ENCODE measurements at regions not wholly inside any gene's neighbourhood (a gene's known extent, or its start where the extent isn't known, plus 50 kb on each side); places are given as distances from the start of the nearest gene placed in this dataset.
"Not testable (repeated sequence)": the region's sequence is repeated elsewhere in the genome, so short reads cannot be mapped to it uniquely, and the experiment has no call there.

DNA sequence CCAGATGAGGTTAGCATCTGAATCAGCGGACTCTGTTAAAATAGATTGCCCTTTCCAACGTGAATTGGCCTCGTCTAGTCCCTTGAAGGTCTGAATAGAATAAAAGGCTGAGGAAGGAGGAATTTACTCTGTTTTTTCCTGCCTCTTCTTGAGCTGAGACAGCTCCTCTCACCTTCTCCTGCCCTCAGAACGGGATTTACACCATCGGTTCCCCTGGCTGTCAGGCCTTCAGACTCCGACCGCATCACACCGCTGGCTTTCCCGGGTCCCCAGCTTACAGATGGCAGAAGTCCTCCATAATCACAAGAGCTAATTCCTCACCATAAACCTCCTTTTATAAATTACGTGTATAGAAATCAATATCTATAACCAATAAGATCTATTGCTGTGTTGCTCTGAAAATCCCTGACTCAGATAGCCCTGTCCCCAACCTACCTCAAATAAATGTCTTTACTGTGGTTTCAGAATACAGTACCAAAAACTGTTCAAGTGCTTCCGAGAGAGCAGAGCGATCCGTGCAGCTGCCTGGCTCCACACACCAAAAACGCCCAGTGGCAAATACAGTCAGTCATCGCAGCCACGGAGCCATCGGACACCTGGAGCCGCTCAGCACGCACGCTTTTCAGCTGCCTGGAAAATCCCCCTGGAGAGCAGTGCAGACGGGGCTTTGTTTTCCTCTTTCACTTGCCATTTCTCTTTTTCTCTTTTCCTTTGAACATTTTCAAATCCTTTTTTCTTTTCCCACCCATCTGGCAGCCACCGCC is 196.9 kb downstream of the NRP2 start:
- Histone ChIP-seq H3K9me3 (no peaks in the 10 kb centered on the region), H3K4me3 (no peak overlapping the region), H3K27me3 (no peaks in the 10 kb centered on the region), H3K36me3 (no peaks in the 10 kb centered on the region)
- no peak for DNase-seq

DNA sequence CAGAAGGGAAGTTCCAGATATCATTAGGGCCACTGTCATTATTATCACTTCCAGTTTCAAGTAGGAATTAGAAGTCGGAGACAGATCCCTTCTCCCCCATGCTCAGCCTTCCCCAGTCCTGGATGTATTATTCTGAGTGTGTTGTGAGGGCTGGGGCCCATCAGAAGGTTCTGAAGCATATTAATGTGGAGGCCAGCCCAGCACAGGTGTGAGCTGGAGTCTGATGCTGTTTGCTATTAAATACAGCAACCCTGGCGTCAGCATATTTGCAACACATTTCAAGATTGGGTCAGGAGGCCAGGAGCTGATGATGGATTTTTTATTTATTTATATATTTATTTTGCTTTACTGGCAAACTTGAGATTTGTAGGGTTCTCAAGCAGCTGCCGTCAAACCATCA is 195.2 kb downstream of the NRP2 start:
- H3K9me3 ChIP-seq = no peaks in the 10 kb centered on the region
- H3K36me3 ChIP-seq = no peaks in the 10 kb centered on the region
- H3K4me3 ChIP-seq = no peak overlapping the region
- no peaks in the 10 kb centered on the region for H3K27me3 ChIP-seq
- no peak for DNase-seq

DNA sequence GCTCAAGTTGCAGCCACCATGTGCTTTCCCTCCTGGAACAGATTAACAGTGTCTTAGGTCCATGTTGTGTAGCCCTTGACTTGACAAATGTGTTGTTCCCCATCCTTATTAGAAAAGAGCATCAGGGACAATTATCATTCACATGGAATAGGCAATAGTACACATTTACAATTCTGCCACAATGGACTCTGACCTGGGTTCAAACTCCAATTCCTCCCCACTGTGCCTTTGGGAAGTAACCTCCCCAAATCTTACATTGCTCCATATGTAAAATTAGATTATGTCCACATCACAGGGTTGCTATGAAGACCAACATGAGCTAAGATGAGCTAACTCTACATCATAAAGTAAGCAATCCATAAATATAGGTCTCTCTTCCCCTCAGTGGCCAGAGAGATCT is 193.8 kb downstream of the NRP2 start:
- no peak overlapping the region for H3K4me3 ChIP-seq
- no peaks in the 10 kb centered on the region for H3K27me3 ChIP-seq
- no peak for DNase-seq
- H3K9me3 ChIP-seq = no peaks in the 10 kb centered on the region
- H3K36me3 ChIP-seq = no peaks in the 10 kb centered on the region

DNA sequence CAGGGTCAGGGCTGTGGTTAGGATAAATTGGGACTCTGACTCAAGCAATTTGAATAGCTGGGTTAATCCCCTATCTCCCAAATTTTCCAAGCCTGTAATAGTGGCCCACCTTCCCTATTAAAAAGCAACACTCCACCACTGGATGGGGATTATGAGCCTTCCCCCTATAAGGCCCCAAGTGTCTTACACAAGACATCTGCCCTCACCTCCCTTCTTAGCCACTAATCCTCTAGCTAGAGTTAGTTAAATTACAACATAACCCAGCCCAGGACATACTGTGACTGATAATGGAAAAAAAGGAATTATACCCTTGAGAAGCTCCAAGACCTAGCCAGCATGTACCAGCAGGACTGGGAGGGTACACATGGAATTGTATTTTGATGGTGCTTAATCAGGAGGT is 190.4 kb downstream of the NRP2 start:
- DNase-seq = no peak
- no peaks in the 10 kb centered on the region for H3K36me3 ChIP-seq
- no peaks in the 10 kb centered on the region for H3K9me3 ChIP-seq
- H3K4me3 ChIP-seq = no peak overlapping the region
- no peaks in the 10 kb centered on the region for H3K27me3 ChIP-seq

DNA sequence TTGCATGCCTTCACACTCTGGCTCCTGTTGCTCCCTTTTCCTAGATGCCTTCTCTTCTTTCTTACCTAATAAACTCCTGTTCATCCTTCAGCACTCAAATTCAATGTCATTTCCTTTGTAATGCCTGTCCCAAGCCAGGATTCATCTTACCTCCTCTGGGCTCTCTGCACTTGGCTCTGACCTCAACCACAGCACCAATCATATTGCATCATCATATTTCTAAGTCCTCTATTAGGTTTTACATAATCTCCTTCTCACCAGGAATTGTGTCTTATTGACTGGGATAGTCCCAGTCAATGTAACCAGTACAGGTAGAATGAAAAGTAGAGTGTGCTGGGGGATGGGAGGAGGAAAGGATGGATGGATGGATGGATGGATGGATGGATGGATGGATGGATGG is 187.1 kb downstream of the NRP2 start:
- Histone ChIP-seq H3K4me3 (no peak overlapping the region), H3K27me3 (no peaks in the 10 kb centered on the region), H3K36me3 (no peaks in the 10 kb centered on the region), H3K9me3 (no peaks in the 10 kb centered on the region)
- DNase-seq = no peak

DNA sequence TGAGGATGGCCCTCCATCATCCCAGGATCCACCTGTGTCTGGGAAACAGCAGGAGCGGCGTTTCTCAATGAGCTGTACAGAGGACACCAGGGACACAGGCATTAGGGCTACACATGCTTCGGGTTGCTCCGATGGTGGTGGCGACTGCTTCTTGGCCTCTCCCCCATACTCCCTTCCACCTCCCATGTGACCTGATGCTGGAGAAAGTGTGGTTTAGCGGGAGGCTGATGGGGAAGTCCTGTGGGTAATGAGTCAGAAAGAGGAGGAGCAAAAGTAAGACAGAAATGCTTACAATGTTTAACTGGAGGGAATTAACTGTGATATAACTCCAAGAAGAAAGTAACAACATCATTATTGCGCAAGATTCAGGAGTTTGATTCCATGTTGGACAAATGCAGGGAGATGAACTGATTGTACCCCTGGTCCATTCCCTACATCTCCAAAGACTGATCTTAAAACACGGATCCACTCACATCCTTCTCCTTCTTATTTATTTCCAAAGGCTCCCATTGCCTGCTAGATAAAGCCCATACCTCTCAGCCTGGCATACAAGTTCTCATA is 186.6 kb downstream of the NRP2 start:
- no peaks in the 10 kb centered on the region for H3K27me3 ChIP-seq
- no peaks in the 10 kb centered on the region for H3K36me3 ChIP-seq
- no peaks in the 10 kb centered on the region for H3K9me3 ChIP-seq
- H3K4me3 ChIP-seq = no peak overlapping the region
- DNase-seq = no peak

DNA sequence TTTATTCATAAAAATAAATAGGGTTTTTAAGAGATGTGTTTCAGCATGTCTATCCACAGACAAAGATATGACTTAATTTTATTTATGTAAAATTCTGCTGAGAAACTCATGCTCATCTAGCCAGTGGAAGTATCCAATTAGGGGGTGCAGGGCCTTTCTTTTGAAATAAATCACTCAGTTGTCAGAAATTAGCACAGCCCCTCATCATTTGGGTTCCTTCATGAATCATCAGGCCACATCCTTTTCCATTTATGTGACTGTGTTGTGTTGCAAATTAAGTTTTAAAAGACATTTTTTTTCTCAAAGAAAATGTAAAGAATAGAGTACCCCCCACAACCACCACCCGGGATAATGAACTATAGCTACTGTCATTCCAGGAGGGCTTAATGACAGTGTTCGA is 185.8 kb downstream of the NRP2 start:
- H3K27me3 ChIP-seq = no peaks in the 10 kb centered on the region
- H3K4me3 ChIP-seq = no peak overlapping the region
- no peak for DNase-seq
- no peaks in the 10 kb centered on the region for H3K9me3 ChIP-seq
- H3K36me3 ChIP-seq = no peaks in the 10 kb centered on the region

DNA sequence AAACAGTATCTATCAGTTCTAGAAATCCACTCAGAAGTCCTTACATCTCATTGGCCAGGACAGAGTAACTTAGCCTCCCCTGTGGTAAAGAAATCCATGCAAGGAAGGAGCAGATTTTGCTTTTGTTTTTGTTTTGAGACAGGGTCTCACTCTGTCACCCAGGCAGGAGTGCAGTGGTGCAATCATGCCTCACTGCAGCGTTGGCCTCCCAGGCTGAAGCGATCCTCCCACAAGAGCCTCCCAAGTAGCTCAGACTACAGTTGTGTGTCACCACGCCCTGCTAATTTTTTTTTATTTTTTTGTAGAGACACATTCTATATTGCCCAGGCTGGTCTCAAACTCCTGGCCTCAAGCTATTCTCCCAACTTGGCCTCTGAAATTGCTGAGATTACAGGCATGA is 185.1 kb downstream of the NRP2 start:
- H3K27me3 ChIP-seq = no peaks in the 10 kb centered on the region
- no peaks in the 10 kb centered on the region for H3K36me3 ChIP-seq
- DNase-seq = no peak
- H3K4me3 ChIP-seq = no peak overlapping the region
- H3K9me3 ChIP-seq = no peaks in the 10 kb centered on the region

DNA sequence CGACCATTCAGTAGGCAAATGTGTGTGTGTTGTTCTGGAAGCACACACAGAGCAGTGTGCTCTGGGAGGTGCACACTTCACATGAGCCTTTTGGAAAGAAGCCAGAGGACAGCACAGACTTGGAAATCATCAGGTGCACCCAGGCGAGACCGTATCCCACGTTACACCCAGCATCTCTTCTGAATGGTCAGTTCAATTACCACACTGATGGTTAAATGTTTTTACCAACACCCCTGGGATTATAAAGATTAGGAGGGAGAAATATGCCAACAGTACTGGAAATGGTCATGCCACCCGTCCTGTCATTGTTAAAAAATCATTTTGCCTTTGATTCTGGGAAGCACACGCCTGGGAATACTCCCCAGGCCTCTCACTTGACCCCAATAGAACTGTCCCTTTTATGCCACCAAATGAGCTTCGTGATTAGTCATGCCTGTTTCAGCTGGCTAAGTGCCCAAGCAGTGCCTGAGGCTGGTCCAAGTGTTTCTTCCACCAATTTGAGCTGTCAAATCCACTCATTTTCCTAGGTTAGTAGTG is 183.7 kb downstream of the NRP2 start:
- no peaks in the 10 kb centered on the region for H3K27me3 ChIP-seq
- DNase-seq = peak; percentile 21

DNA sequence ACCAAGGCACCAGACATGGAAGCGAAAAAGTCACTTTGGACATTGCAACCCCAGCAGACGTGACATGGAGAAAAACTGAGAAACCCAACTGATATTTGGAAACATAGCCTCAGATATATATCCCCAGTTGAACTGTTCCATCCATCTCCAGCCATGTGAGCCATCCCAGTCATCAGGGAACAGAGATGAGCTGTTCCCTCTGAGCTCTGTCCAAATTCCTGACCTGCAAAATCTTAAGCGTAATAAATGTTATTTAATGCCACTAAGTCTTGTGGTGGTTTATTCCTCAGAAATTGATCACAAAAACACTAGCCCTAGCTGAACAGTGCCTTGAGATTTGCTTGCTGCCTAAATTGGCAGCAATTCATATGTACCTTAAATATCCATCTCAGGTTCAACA is 182.8 kb downstream of the NRP2 start:
- H3K27me3 ChIP-seq = no peaks in the 10 kb centered on the region
- H3K9me3 ChIP-seq = no peaks in the 10 kb centered on the region
- DNase-seq = no peak
- no peaks in the 10 kb centered on the region for H3K36me3 ChIP-seq
- H3K4me3 ChIP-seq = no peak overlapping the region

More for the DNA sequence above, 183.7 kb downstream of the NRP2 start:
- H3K9me3 ChIP-seq = no peaks in the 10 kb centered on the region
- H3K36me3 ChIP-seq = no peaks in the 10 kb centered on the region
- no peak overlapping the region for H3K4me3 ChIP-seq

DNA sequence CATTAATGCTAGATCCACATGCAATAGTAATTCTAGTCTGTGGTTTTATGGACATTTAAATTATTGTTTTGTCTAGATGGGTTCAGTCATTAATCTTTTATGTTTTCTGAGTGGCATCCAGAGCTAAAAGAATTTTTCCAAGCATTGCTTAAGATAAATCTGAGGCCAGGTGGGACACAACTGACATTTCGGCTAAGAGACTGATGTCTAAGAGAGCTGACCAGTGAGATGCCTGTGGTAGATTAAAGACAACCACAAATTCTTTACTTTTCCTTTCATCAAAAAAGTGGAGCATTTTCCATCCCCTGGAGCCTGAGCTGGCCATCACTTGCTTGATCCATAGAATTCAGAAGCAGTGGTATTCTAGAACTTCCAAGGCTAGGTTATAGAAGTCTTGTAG is 182.2 kb downstream of the NRP2 start:
- DNase-seq = no peak
- no peak overlapping the region for H3K4me3 ChIP-seq
- no peaks in the 10 kb centered on the region for H3K27me3 ChIP-seq
- no peaks in the 10 kb centered on the region for H3K36me3 ChIP-seq
- H3K9me3 ChIP-seq = no peaks in the 10 kb centered on the region

DNA sequence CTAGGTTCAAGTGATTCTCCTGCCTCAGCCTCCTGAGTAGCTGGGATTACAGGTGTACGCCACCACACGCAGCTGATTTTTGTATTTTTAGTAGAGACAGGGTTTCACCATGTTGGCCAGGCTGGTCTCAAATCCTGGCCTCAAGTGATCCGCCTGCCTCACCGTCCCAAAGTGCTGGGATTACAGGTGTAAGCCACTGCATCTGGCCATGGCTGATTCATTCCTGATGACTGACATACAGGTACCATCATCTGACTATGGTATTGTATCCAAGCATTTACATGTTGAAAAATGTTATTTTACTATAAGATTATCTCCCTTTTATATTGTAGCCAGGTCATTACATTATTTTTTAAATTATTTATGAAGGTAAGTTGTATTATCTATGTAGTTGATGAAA is 180.5 kb downstream of the NRP2 start:
- H3K27me3 ChIP-seq, H3K4me3 ChIP-seq, H3K9me3 ChIP-seq, H3K36me3 ChIP-seq, DNase-seq: not testable (repeated sequence)

DNA sequence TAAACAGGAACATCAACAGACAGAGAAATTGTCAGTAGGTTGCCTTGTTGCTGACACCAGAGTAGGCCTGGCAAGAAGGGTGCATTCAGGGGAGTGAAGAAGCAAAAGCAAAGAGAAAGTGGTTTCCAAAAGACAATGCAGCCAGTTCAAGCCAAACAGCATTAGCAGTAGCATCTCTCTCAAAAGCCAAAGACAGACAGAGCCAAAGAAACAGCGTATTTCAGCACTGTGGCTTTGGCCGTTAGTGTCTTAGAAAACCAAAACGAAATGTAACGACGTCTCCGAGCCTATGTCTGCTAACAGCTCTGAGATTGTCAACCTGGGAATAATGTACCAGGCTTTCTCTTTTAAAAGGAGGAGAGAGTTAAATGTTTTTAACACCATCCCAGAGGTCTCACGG is 178.6 kb downstream of the NRP2 start:
- H3K9me3 ChIP-seq = no peaks in the 10 kb centered on the region
- no peak for DNase-seq
- H3K27me3 ChIP-seq = no peaks in the 10 kb centered on the region
- H3K36me3 ChIP-seq = no peaks in the 10 kb centered on the region
- no peak overlapping the region for H3K4me3 ChIP-seq

DNA sequence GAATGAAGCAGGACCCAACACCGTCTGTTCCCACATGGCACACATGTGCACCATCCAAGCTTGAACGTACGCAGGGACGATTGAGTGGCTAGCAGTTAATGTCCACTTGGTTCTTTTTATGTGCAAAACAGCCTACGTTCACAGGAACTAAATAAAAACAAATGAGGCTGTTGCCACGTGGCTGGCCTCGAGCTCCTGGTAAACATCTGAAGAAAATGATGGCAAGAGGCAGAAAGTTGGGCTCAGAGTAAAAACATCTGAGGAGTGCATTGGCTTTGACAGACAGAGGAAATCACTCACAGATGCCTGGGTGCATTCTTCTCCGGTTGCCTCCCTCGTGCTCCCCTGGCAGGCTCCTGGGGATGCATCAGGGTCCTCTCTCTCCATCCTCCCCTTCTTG is 177.9 kb downstream of the NRP2 start:
- Histone ChIP-seq H3K4me3 (no peak overlapping the region), H3K9me3 (no peaks in the 10 kb centered on the region), H3K27me3 (no peaks in the 10 kb centered on the region), H3K36me3 (no peaks in the 10 kb centered on the region)
- no peak for DNase-seq

DNA sequence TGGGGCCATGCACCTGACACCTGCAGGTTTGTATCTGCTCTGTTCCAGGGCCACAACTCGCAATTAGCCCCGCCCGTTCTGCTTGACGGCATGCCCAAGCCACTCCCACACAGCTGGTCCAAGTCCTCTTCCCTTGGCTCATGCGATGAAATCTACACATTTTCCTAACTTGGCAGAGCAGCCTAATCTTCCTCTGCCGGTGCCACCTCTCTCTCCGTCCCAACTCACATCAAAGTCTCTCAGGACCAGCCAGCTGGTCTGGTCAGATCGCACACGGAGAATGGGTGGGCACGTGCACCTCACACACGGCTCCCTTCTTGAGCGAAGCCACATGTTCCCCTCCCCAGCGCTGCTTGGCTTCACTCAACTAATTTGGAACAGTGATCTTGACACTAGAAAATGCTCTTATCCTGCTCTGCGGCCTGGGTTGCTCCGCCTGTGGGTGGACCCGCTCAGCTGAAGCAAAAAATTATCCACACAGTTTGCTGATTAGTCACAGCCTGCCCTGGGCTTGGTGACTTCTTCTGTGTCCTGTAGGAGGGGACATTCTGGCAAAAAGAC is 176.7 kb downstream of the NRP2 start:
- H3K36me3 ChIP-seq = no peaks in the 10 kb centered on the region
- peak; percentile 34 for DNase-seq
- no peaks in the 10 kb centered on the region for H3K27me3 ChIP-seq
- H3K9me3 ChIP-seq = no peaks in the 10 kb centered on the region
- H3K4me3 ChIP-seq = no peak overlapping the region

DNA sequence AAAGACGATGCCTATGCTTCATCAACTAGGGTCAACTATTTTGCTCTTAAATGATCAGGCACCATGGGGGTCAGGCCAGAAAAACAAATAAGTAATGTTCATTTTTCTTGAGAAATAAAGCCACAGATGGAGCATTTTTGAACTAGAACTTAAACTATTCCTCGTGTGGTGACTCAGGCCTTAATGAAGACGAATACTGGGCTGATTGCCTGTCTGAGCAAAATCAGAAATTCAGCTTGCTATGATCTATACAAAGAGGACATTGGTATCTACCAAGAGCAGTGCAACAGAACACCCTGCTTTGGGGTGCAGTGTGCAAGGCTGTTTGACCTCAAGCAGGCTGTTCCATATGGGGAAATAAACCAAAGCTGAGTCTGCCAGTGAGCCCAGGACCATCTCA is 176.0 kb downstream of the NRP2 start:
- no peak for DNase-seq
- Histone ChIP-seq H3K36me3 (no peaks in the 10 kb centered on the region), H3K27me3 (no peaks in the 10 kb centered on the region)

DNA sequence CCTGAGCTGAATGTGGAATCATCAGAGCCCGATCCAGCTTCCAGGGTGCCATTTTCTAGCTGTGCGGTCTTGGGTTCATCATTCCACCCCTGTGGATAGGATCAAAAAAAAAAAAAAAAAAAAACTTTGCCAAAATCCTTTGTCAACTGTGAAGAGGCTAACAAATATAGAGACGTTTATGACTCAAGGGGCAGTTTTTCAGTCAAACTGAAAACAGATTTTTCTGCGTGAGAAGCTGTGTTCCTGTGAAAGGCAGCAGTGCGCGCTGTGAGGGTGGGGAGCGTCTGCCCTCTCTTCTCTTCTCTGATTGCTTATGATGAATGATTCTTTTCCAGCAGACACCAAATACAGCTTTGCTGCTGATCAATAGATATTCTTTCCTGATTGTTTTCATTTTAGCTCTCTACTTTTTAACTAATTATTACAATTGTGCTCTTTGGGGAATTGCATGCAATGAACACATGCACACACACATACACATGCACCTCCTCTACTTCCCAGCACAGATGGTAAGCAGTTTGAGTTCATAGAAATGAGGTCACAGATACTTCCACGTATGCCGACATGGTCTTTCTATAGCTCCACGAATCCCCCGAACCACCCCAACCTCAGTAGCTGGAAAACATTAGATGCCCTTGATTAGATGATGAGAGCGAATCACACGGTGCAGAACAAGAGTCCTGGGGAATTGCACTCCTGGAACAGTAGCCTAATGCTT is 175.4 kb downstream of the NRP2 start:
- H3K27me3 ChIP-seq = no peaks in the 10 kb centered on the region
- H3K4me3 ChIP-seq = no peak overlapping the region
- DNase-seq = no peak
- H3K9me3 ChIP-seq = no peaks in the 10 kb centered on the region
- H3K36me3 ChIP-seq = no peaks in the 10 kb centered on the region

More for the DNA sequence above, 176.0 kb downstream of the NRP2 start:
- Histone ChIP-seq H3K4me3 (no peak overlapping the region), H3K9me3 (no peaks in the 10 kb centered on the region)
